ENCODE measurements at regions not wholly inside any gene's neighbourhood (a gene's known extent, or its start where the extent isn't known, plus 50 kb on each side); places are given as distances from the start of the nearest gene placed in this dataset.

- Histone ChIP-seq H3K36me3 (ENCODE audit: control insufficient read depth in 2 of 4, insufficient read depth in 4 of 4, low read length in 3 of 4) (no peaks in the 10 kb centered on the region), H3K79me2 (ENCODE audit: control insufficient read depth in 1 of 2, insufficient read depth in 2 of 2, low read length in 2 of 2) (no peaks in the 10 kb centered on the region), H2BK120ac (replicated peaks; ENCODE audit: low read depth, low read length) (no peak overlapping the region), H3K27me3 (replicated peaks in 1 of 4; ENCODE audit: control insufficient read depth in 3 of 4, extremely low read depth in 1 of 4, insufficient read depth in 3 of 4, low read length in 3 of 4) (no peaks in the 10 kb centered on the region), H3K56ac (replicated peaks; ENCODE audit: insufficient read length, low read depth, low read length) (no peak overlapping the region), H2BK12ac (ENCODE audit: low read depth, low read length) (no peak overlapping the region), H3K23ac (ENCODE audit: insufficient read length) (no peak overlapping the region), H4K8ac (ENCODE audit: extremely low read depth, insufficient read depth, low read length) (peak overlapping the region; percentile 58; the same call in 1 of the 2 replicates), H3K23me2 (ENCODE audit: low read depth, low read length) (no peaks in the 10 kb centered on the region), H2AK5ac (ENCODE audit: low read depth, low read length) (no peak overlapping the region), H2BK5ac (ENCODE audit: low read depth, low read length) (no peak overlapping the region), H2BK15ac (ENCODE audit: low read length) (no peak overlapping the region), H3K9me3 (ENCODE audit: insufficient read depth in 2 of 2, low read depth in 1 of 2, low read length in 1 of 2) (no peaks in the 10 kb centered on the region), H3K4me3 (ENCODE audit: extremely low read depth in 1 of 4, insufficient read depth in 2 of 4, low read depth in 3 of 4, low read length in 4 of 4) (no peak overlapping the region), H3K4me1 (replicated peaks in 1 of 4; ENCODE audit: control insufficient read depth in 3 of 4, insufficient read depth in 4 of 4, low read length in 3 of 4) (peaks cover 0 to 10% (median 6%) of the 10 kb centered on the region in 4 experiments; a peak in 4 of 7 replicates), H3K14ac (ENCODE audit: insufficient read length) (no peak overlapping the region), H3K4ac (replicated peaks; ENCODE audit: insufficient read length, low read depth, low read length) (no peak overlapping the region), H3K18ac (ENCODE audit: extremely low read depth, low read length) (no peak overlapping the region), H4K91ac (replicated peaks; ENCODE audit: insufficient read length, low read length) (no peak overlapping the region), H4K5ac (ENCODE audit: insufficient read length, low read depth, low read length) (no peak overlapping the region), H4K20me1 (replicated peaks in 1 of 2; ENCODE audit: control insufficient read depth in 1 of 2, insufficient read depth in 2 of 2, low read length in 2 of 2) (no peaks in the 10 kb centered on the region), H3K27ac (ENCODE audit: low read depth, low read length) (no peak overlapping the region), H3K4me2 (ENCODE audit: insufficient read depth in 1 of 2, low read depth in 2 of 2, low read length in 2 of 2) (no peak overlapping the region), H3K79me1 (ENCODE audit: low read depth, low read length) (no peaks in the 10 kb centered on the region), H3K9ac (replicated peaks in 1 of 4; ENCODE audit: extremely low read depth in 1 of 4, low read depth in 3 of 4, low read length in 3 of 4) (no peak overlapping the region; a peak in 1 of 7 replicates), H2BK20ac (ENCODE audit: low read length) (no peak overlapping the region), H2AFZ (ENCODE audit: low read length) (no peak overlapping the region)
- CTCF ChIA-PET (ENCODE audit: partially characterized antibody) = interaction anchor here (0.7 to 5.5 kb wide), 14 partner anchors 9 to 226 kb away, joined by 3 to 95 read pairs (median 3); no protein-coding TSS in a partner anchor
- DNase-seq (ENCODE audit: low read depth in 1 of 2, low spot score in 2 of 2) (no peak), FAIRE-seq (no peak)
- POLR2A ChIA-PET (ENCODE audit: partially characterized antibody) = interaction anchor here (0.6 kb wide), 1 partner anchor 69 kb away, joined by 3 read pairs; no protein-coding TSS in a partner anchor
- WGBS, 2 experiments (ENCODE audit: extremely low coverage in 1 of 2, insufficient coverage in 1 of 2, insufficient read length in 1 of 2, insufficient replicate concordance in 2 of 2, low coverage in 1 of 2, low lambda C conversion rate in 2 of 2, missing lambda C conversion rate in 1 of 2) = 86% methylated on average over 17 of the region's 19 CpGs; no CpG with 5 or more reads in 1 of the 2 experiments
- no peak for TF ChIP-seq TAF7 (optimal IDR thresholded peaks at IDR 0.05; ENCODE audit: borderline replicate concordance, low read depth, low read length)
- no peak for TF ChIP-seq CREB1 (IDR thresholded peaks at IDR 0.05)
- no peak for TF ChIP-seq CEBPB (IDR thresholded peaks at IDR 0.05; ENCODE audit: low read depth, low read length)
- no peak for TF ChIP-seq BRCA1 (IDR thresholded peaks at IDR 0.05; ENCODE audit: low read depth, low read length)
- no peak for TF ChIP-seq FOSL1 (IDR thresholded peaks at IDR 0.05; ENCODE audit: insufficient read depth, low read depth, low read length)
- no peak for TF ChIP-seq HDAC2 (IDR thresholded peaks at IDR 0.05; ENCODE audit: borderline replicate concordance in 1 of 2, low read depth in 2 of 2, low read length in 2 of 2)
- no peak for TF ChIP-seq SUZ12 (IDR thresholded peaks at IDR 0.05; ENCODE audit: low read length)
- TF ChIP-seq JUND (IDR thresholded peaks at IDR 0.05; ENCODE audit: low read length) = no peak
- no peak for TF ChIP-seq MAX (IDR thresholded peaks at IDR 0.05)
- TF ChIP-seq E2F6 (IDR thresholded peaks at IDR 0.05) = no peak
- no peak for TF ChIP-seq CTBP2 (IDR thresholded peaks at IDR 0.05; ENCODE audit: borderline replicate concordance, insufficient read depth, insufficient read length, low read length)
- TF ChIP-seq ZNF274 (IDR thresholded peaks at IDR 0.05; ENCODE audit: borderline replicate concordance, extremely low read depth, low read length) = no peak
These were observed 73.6 kb upstream of the LMO1 start for GRCh38 chr11:8337130-8337795.

All from H1 (cell line).